ENCODE measurements at regions not wholly inside any gene's neighbourhood (a gene's known extent, or its start where the extent isn't known, plus 50 kb on each side); places are given as distances from the start of the nearest gene placed in this dataset.

GRCh38 chr7:124662937-124663336 lies 102.7 kb downstream of the GPR37 start:
- TF ChIP-seq EZH2 (IDR thresholded peaks at IDR 0.05; ENCODE audit: borderline replicate concordance, low read depth, low read length, severe bottlenecking), result no peak
- TF ChIP-seq CTCF (IDR thresholded peaks at IDR 0.05; ENCODE audit: borderline replicate concordance, extremely low read depth, low read length, poor library complexity, severe bottlenecking), result no peak
- Histone ChIP-seq H4K20me1 (ENCODE audit: insufficient read depth, low read length) (no peaks in the 10 kb centered on the region), H3K79me2 (ENCODE audit: insufficient read depth, low read length) (no peaks in the 10 kb centered on the region), H3K27me3 (ENCODE audit: insufficient read depth, low read length, poor library complexity) (no peaks in the 10 kb centered on the region), H3K9ac (ENCODE audit: low read depth, low read length) (no peak overlapping the region), H3K4me3 (ENCODE audit: low read depth in 1 of 2, low read length in 2 of 2) (no peak overlapping the region), H3K36me3 (ENCODE audit: insufficient read depth, low read length) (no peaks in the 10 kb centered on the region), H3K9me3 (ENCODE audit: insufficient read depth, low read length, severe bottlenecking) (no peaks in the 10 kb centered on the region), H3K4me2 (ENCODE audit: insufficient read depth, low read length) (no peak overlapping the region), H3K27ac (ENCODE audit: low read length) (no peak overlapping the region), H3K4me1 (ENCODE audit: insufficient read depth, low read length) (no peaks in the 10 kb centered on the region), H2AFZ (ENCODE audit: low read depth, low read length) (no peak overlapping the region)
- ATAC-seq (ENCODE audit: insufficient read depth, low read depth) (no peak), DNase-seq (no peak)

- Histone ChIP-seq H3K4me2 (ENCODE audit: insufficient read depth, low read length) (no peak overlapping the region), H3K79me2 (ENCODE audit: insufficient read depth, low read length) (no peaks in the 10 kb centered on the region), H4K20me1 (ENCODE audit: insufficient read depth, low read length) (no peaks in the 10 kb centered on the region), H2AFZ (ENCODE audit: low read depth, low read length) (no peak overlapping the region), H3K9ac (ENCODE audit: low read depth, low read length) (no peak overlapping the region), H3K27ac (ENCODE audit: low read length) (no peak overlapping the region), H3K27me3 (ENCODE audit: insufficient read depth, low read length, poor library complexity) (no peaks in the 10 kb centered on the region), H3K4me1 (ENCODE audit: insufficient read depth, low read length) (no peaks in the 10 kb centered on the region), H3K36me3 (ENCODE audit: insufficient read depth, low read length) (no peaks in the 10 kb centered on the region), H3K4me3 (ENCODE audit: low read depth in 1 of 2, low read length in 2 of 2) (no peak overlapping the region), H3K9me3 (ENCODE audit: insufficient read depth, low read length, severe bottlenecking) (no peaks in the 10 kb centered on the region)
- TF ChIP-seq EZH2 (IDR thresholded peaks at IDR 0.05; ENCODE audit: borderline replicate concordance, low read depth, low read length, severe bottlenecking), result no peak
- no peak for TF ChIP-seq CTCF (IDR thresholded peaks at IDR 0.05; ENCODE audit: borderline replicate concordance, extremely low read depth, low read length, poor library complexity, severe bottlenecking)
- ATAC-seq (ENCODE audit: insufficient read depth, low read depth), result no peak
- DNase-seq, result no peak
These were observed 103.2 kb downstream of the GPR37 start for GRCh38 chr7:124662372-124662771.

GRCh38 chr7:124655990-124656389 lies 109.6 kb downstream of the GPR37 start:
- no peak overlapping the region for H3K4me2 ChIP-seq (ENCODE audit: insufficient read depth, low read length)
- H3K9me3 ChIP-seq (ENCODE audit: insufficient read depth, low read length, severe bottlenecking), result no peaks in the 10 kb centered on the region
- ATAC-seq (ENCODE audit: insufficient read depth, low read depth) (no peak), DNase-seq (no peak)
- no peak overlapping the region for H3K27ac ChIP-seq (ENCODE audit: low read length)
- no peaks in the 10 kb centered on the region for H3K27me3 ChIP-seq (ENCODE audit: insufficient read depth, low read length, poor library complexity)
- no peaks in the 10 kb centered on the region for H3K79me2 ChIP-seq (ENCODE audit: insufficient read depth, low read length)
- no peak overlapping the region for H3K4me3 ChIP-seq (ENCODE audit: low read depth in 1 of 2, low read length in 2 of 2)
- H4K20me1 ChIP-seq (ENCODE audit: insufficient read depth, low read length), result no peaks in the 10 kb centered on the region
- no peaks in the 10 kb centered on the region for H3K36me3 ChIP-seq (ENCODE audit: insufficient read depth, low read length)
- TF ChIP-seq EZH2 (IDR thresholded peaks at IDR 0.05; ENCODE audit: borderline replicate concordance, low read depth, low read length, severe bottlenecking), result no peak
- no peak for TF ChIP-seq CTCF (IDR thresholded peaks at IDR 0.05; ENCODE audit: borderline replicate concordance, extremely low read depth, low read length, poor library complexity, severe bottlenecking)
- H3K9ac ChIP-seq (ENCODE audit: low read depth, low read length), result no peak overlapping the region
- no peak overlapping the region for H2AFZ ChIP-seq (ENCODE audit: low read depth, low read length)
- H3K4me1 ChIP-seq (ENCODE audit: insufficient read depth, low read length), result no peaks in the 10 kb centered on the region

GRCh38 chr7:124652237-124652636 lies 113.4 kb downstream of the GPR37 start:
- Histone ChIP-seq H3K4me3 (ENCODE audit: low read depth in 1 of 2, low read length in 2 of 2) (no peak overlapping the region), H3K4me2 (ENCODE audit: insufficient read depth, low read length) (no peak overlapping the region), H3K9ac (ENCODE audit: low read depth, low read length) (no peak overlapping the region), H3K27ac (ENCODE audit: low read length) (no peak overlapping the region), H3K9me3 (ENCODE audit: insufficient read depth, low read length, severe bottlenecking) (no peaks in the 10 kb centered on the region), H4K20me1 (ENCODE audit: insufficient read depth, low read length) (no peaks in the 10 kb centered on the region), H2AFZ (ENCODE audit: low read depth, low read length) (no peak overlapping the region), H3K4me1 (ENCODE audit: insufficient read depth, low read length) (peaks cover 11% of the 10 kb centered on the region; the same call in 1 of the 2 replicates), H3K27me3 (ENCODE audit: insufficient read depth, low read length, poor library complexity) (no peaks in the 10 kb centered on the region), H3K36me3 (ENCODE audit: insufficient read depth, low read length) (no peaks in the 10 kb centered on the region), H3K79me2 (ENCODE audit: insufficient read depth, low read length) (no peaks in the 10 kb centered on the region)
- DNase-seq, result no peak
- ATAC-seq (ENCODE audit: insufficient read depth, low read depth), result no peak
- TF ChIP-seq CTCF (IDR thresholded peaks at IDR 0.05; ENCODE audit: borderline replicate concordance, extremely low read depth, low read length, poor library complexity, severe bottlenecking), result no peak
- no peak for TF ChIP-seq EZH2 (IDR thresholded peaks at IDR 0.05; ENCODE audit: borderline replicate concordance, low read depth, low read length, severe bottlenecking)
